SK-N-SH treated with all-trans-retinoic acid at 6 μM for 48 hours (cell line): ENCODE measurements at regions not wholly inside any gene's neighbourhood (a gene's known extent, or its start where the extent isn't known, plus 50 kb on each side); places are given as distances from the start of the nearest gene placed in this dataset.

Experiments used
- ESRRG ChIP-seq: fragments of 250-450 bp; sonication (Bioruptor Pico); IDR thresholded peaks from 2 replicates; pipeline ENCODE4 v1.6.1; 2021; ENCODE audit warnings: mild to moderate bottlenecking
- ZFP30 ChIP-seq: fragments of 450-650 bp; formaldehyde crosslinking; IDR thresholded peaks from 2 replicates; pipeline ENCODE4 v1.5.0; 2022; ENCODE audit warnings: mild to moderate bottlenecking, moderate library complexity
- TF ChIP-seq, protein P1 (sequence below): fragments of 250-450 bp; sonication (Bioruptor Pico); IDR thresholded peaks from 2 replicates; pipeline ENCODE4 v1.5.1; 2020; ENCODE audit warnings: low read depth, mild to moderate bottlenecking, moderate library complexity
- TF ChIP-seq, protein P2 (sequence below): fragments of 250-450 bp; sonication (Bioruptor Pico); IDR thresholded peaks from 2 replicates; pipeline ENCODE4 v1.8.0; 2020; ENCODE audit warnings: mild to moderate bottlenecking, moderate library complexity, borderline replicate concordance

DNA sequence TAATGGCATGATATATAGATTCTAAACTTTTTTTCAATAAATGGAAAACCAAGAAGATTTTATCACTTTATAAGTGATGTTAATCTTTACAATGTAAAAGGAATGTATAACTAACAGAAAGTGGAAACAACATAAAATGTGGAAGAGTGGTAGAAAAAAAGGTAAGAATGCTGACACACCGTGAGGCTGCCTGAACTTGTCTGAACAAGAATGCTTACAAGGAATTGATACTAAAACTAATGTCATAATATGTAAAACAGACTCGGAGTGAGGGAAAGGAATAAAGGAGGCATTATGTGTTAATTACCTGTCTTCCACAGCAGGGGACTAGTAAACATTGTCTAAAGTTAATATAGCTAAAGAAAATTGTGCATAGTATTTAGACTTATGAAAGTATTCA is 958.8 kb upstream of the TMEFF2 start:
- no peak for TF ChIP-seq ZFP30
- no peak for TF ChIP-seq ESRRG
- TF ChIP-seq, protein P1, sequence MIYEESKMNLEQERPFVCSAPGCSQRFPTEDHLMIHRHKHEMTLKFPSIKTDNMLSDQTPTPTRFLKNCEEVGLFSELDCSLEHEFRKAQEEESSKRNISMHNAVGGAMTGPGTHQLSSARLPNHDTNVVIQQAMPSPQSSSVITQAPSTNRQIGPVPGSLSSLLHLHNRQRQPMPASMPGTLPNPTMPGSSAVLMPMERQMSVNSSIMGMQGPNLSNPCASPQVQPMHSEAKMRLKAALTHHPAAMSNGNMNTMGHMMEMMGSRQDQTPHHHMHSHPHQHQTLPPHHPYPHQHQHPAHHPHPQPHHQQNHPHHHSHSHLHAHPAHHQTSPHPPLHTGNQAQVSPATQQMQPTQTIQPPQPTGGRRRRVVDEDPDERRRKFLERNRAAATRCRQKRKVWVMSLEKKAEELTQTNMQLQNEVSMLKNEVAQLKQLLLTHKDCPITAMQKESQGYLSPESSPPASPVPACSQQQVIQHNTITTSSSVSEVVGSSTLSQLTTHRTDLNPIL (CRISPR knock-in tag) = no peak
- TF ChIP-seq, protein P2, sequence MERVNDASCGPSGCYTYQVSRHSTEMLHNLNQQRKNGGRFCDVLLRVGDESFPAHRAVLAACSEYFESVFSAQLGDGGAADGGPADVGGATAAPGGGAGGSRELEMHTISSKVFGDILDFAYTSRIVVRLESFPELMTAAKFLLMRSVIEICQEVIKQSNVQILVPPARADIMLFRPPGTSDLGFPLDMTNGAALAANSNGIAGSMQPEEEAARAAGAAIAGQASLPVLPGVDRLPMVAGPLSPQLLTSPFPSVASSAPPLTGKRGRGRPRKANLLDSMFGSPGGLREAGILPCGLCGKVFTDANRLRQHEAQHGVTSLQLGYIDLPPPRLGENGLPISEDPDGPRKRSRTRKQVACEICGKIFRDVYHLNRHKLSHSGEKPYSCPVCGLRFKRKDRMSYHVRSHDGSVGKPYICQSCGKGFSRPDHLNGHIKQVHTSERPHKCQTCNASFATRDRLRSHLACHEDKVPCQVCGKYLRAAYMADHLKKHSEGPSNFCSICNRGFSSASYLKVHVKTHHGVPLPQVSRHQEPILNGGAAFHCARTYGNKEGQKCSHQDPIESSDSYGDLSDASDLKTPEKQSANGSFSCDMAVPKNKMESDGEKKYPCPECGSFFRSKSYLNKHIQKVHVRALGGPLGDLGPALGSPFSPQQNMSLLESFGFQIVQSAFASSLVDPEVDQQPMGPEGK = no peak
